Neuronal stem cell (in vitro differentiated cells): ENCODE measurements at regions not wholly inside any gene's neighbourhood (a gene's known extent, or its start where the extent isn't known, plus 50 kb on each side); places are given as distances from the start of the nearest gene placed in this dataset.

Source experiments
- DNase-seq: peaks from one replicate; pipeline ENCODE4 v3.0.0-alpha.2; 2013; ENCODE audit warnings: low spot score
- H2AFZ ChIP-seq: one replicate; pipeline ENCODE4 v1.6.1; 2013; ENCODE audit warnings: mild to moderate bottlenecking, low read length, inconsistent platforms
- H2AK5ac ChIP-seq: 2 replicates; pipeline ENCODE4 v1.6.1; 2013; ENCODE audit warnings: low read depth, mild to moderate bottlenecking, inconsistent platforms, low read length, moderate library complexity, mixed read lengths
- H2BK120ac ChIP-seq: 2 replicates; pipeline ENCODE4 v1.6.1; 2013; ENCODE audit warnings: low read depth, mild to moderate bottlenecking, inconsistent platforms, low read length, moderate library complexity, mixed read lengths
- H2BK12ac ChIP-seq: one replicate; pipeline ENCODE4 v1.6.1; 2013; ENCODE audit warnings: low read length, inconsistent platforms
- H2BK15ac ChIP-seq: 2 replicates; pipeline ENCODE4 v1.6.1; 2013; ENCODE audit warnings: mild to moderate bottlenecking, low read length, inconsistent platforms, mixed read lengths
- H2BK5ac ChIP-seq: one replicate; pipeline ENCODE4 v1.6.1; 2013; ENCODE audit warnings: inconsistent platforms, mild to moderate bottlenecking, low read length, moderate library complexity
- H3K14ac ChIP-seq: one replicate; pipeline ENCODE4 v1.6.1; 2013; ENCODE audit warnings: low read length, inconsistent platforms
- H3K18ac ChIP-seq: 2 replicates; pipeline ENCODE4 v1.6.1; 2013; ENCODE audit warnings: low read length, inconsistent platforms
- H3K23ac ChIP-seq: 2 replicates; pipeline ENCODE4 v1.6.1; 2013; ENCODE audit warnings: low read depth, mild to moderate bottlenecking, mixed read lengths, low read length, inconsistent platforms; ENCODE audit not compliant: poor library complexity
- H3K27ac ChIP-seq: replicated peaks from 3 replicates; pipeline ENCODE4 v1.5.1; 2013; ENCODE audit warnings: low read length, inconsistent platforms
- H3K27me3 ChIP-seq, 3 experiments: 2 replicates each; pipeline ENCODE4 v1.6.1; 2013; ENCODE audit warnings: low read length in 3 of 3, mild to moderate bottlenecking in 2 of 3, inconsistent platforms in 1 of 3, low read depth in 1 of 3, mixed read lengths in 1 of 3, moderate library complexity in 1 of 3; ENCODE audit not compliant: control insufficient read depth in 3 of 3, insufficient read depth in 3 of 3
- H3K36me3 ChIP-seq, 2 donors: replicated peaks in 1 of 2; 2 replicates each; pipeline ENCODE4 v1.6.1; 2013; ENCODE audit warnings: low read length in 2 of 2; ENCODE audit not compliant: control insufficient read depth in 2 of 2, insufficient read depth in 2 of 2
- H3K4ac ChIP-seq: 2 replicates; pipeline ENCODE4 v1.6.1; 2013; ENCODE audit warnings: inconsistent platforms, mild to moderate bottlenecking, low read length, moderate library complexity
- H3K4me1 ChIP-seq, 2 donors: 1 replicate in 1 of 2; 2 replicates in 1 of 2; pipeline ENCODE4 v1.6.1; 2013; ENCODE audit warnings: low read length in 2 of 2, low read depth in 1 of 2; ENCODE audit not compliant: control insufficient read depth in 2 of 2, insufficient read depth in 1 of 2
- H3K4me2 ChIP-seq: one replicate; pipeline ENCODE4 v1.6.1; 2013; ENCODE audit warnings: mild to moderate bottlenecking, low read length, inconsistent platforms; ENCODE audit not compliant: insufficient read depth, poor library complexity, severe bottlenecking
- H3K4me3 ChIP-seq, 2 donors: 2 replicates each; pipeline ENCODE4 v1.5.1; 2013; ENCODE audit warnings: low read length in 2 of 2, mild to moderate bottlenecking in 2 of 2, inconsistent platforms in 1 of 2, moderate library complexity in 1 of 2
- H3K79me1 ChIP-seq: one replicate; pipeline ENCODE4 v1.6.1; 2013; ENCODE audit warnings: low read depth, mild to moderate bottlenecking, inconsistent platforms, low read length, moderate library complexity
- H3K9ac ChIP-seq: one replicate; pipeline ENCODE4 v1.6.1; 2013; ENCODE audit warnings: mild to moderate bottlenecking, low read depth, low read length, inconsistent platforms; ENCODE audit not compliant: poor library complexity
- H3K9me3 ChIP-seq, 2 donors: replicated peaks in 1 of 2; 2 replicates each; pipeline versions ENCODE3 to v1.6.1; 2013; ENCODE audit warnings: low read length in 2 of 2, mild to moderate bottlenecking in 2 of 2, inconsistent platforms in 1 of 2, low read depth in 1 of 2, mixed read lengths in 1 of 2, moderate library complexity in 1 of 2; ENCODE audit not compliant: control insufficient read depth in 2 of 2, insufficient read depth in 1 of 2
- H4K8ac ChIP-seq: one replicate; pipeline ENCODE4 v1.6.1; 2013; ENCODE audit warnings: low read depth, mild to moderate bottlenecking, inconsistent platforms, low read length, moderate library complexity
- H4K91ac ChIP-seq: one replicate; pipeline ENCODE4 v1.6.1; 2013; ENCODE audit warnings: low read length, low read depth, mild to moderate bottlenecking, inconsistent platforms; ENCODE audit not compliant: poor library complexity
- WGBS, 2 donors: extraction: QIAGEN DNeasy Blood & Tissue Kit; methylation state at CpG; one replicate each; pipeline ENCODE4 v1.1.7; 2013; ENCODE audit warnings: missing lambda C conversion rate in 2 of 2, mixed read lengths in 1 of 2; ENCODE audit not compliant: insufficient read length in 2 of 2, insufficient replicate concordance in 1 of 2; ENCODE audit errors: extremely low coverage in 2 of 2; 5-methylcytosine and 5-hydroxymethylcytosine counted together

DNA sequence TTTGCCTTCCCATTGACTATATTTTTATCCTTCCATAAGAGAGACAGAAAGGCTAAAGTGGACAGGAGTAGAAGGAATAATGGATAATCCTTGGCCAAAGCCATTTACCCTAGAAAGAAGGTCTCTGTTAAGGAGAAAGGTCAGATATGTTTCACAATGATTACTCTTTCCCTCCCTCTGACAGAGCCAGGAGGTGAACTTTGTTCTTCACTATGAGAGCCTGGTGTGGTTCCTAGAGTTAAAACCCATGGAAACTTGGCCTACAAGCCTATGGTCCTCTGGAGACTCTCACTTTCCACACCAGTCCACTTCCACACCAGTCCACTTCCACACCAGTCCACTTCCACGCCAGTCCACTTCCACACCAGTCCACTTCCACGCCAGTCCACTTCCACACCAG is 479.9 kb upstream of the ZP4 start:
- Histone ChIP-seq H3K27me3 (no peaks in the 10 kb centered on the region), H3K36me3 (no peaks in the 10 kb centered on the region), H3K4me3 (no peak overlapping the region), H4K91ac (no peak overlapping the region), H3K4me2 (no peak overlapping the region), H3K23ac (no peak overlapping the region), H4K8ac (no peak overlapping the region), H3K14ac (no peak overlapping the region), H2BK120ac (no peak overlapping the region), H3K18ac (no peak overlapping the region), H2BK5ac (no peak overlapping the region), H3K4ac (no peak overlapping the region), H2AFZ (no peak overlapping the region), H3K27ac (no peak overlapping the region), H2BK15ac (no peak overlapping the region), H2BK12ac (no peak overlapping the region), H3K79me1 (no peaks in the 10 kb centered on the region), H3K4me1 (no peaks in the 10 kb centered on the region), H3K9ac (no peak overlapping the region), H3K9me3 (no peaks in the 10 kb centered on the region), H2AK5ac (no peak overlapping the region)
- no peak for DNase-seq
- WGBS, 2 donors: no CpG with 5 or more reads among the region's 2 CpGs

DNA sequence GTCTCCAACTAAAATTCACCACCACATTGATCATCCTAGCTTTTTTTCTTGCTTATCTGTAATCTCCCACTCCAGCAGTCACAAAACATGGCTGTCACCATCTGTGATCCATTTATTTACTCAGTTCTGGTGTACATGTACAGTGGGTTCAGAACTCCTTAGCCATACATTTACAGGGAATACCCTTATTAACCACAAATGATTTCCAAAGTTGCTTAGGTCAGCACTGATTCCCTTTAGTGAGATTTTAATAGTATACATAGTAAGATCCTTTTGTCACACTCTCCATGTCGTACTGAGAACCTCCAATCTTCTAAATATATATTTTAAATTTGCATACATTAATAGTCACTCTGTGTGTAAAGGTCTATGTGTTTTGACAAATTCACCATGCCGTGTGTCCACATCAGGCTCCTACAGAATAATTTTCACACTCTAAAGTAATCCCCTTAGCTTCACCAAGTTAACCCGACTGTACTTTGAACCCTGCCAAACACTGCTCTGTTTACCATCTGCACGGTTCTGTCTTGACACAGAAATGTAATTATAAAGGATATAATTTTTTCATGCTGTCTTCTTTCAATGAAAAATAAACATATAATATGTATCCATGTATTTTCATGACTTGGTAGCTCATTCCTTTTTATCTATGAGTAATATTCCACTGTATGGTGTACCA is 473.6 kb upstream of the ZP4 start:
- DNase-seq: no peak
- Histone ChIP-seq H2BK12ac (no peak overlapping the region), H2BK5ac (no peak overlapping the region), H3K9ac (no peak overlapping the region), H3K36me3 (no peaks in the 10 kb centered on the region), H3K4me1 (no peaks in the 10 kb centered on the region), H3K4ac (no peak overlapping the region), H2AK5ac (no peak overlapping the region), H3K27ac (no peak overlapping the region), H3K18ac (no peak overlapping the region), H3K4me2 (no peak overlapping the region), H3K27me3 (no peaks in the 10 kb centered on the region), H2BK15ac (no peak overlapping the region), H3K79me1 (no peaks in the 10 kb centered on the region), H3K4me3 (no peak overlapping the region), H3K23ac (no peak overlapping the region), H3K9me3 (no peaks in the 10 kb centered on the region), H4K91ac (no peak overlapping the region), H2AFZ (no peak overlapping the region), H3K14ac (no peak overlapping the region), H2BK120ac (no peak overlapping the region), H4K8ac (no peak overlapping the region)
- no CpG with 5 or more reads among the region's 4 CpGs for WGBS, 2 donors

DNA sequence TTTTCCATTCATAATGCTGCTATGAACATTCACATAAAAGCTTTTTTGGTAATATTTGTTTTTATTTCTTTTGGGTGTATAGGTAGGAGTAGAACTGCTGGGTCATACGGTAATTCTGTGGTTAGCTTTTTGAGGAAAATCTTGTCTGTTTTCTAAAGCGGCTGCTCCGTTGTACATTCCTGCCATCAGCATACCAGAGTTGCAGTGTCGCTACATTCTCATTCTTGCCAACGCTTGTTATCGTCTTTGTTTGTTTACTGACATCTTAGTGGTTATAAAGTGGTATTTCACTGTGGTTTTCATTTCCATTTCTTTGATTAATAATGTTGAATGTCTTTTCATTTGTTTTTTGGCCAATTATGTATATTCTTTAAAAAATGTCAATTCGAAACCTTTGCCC is 469.8 kb upstream of the ZP4 start:
- no peak overlapping the region for H3K4ac ChIP-seq
- no CpG with 5 or more reads among the region's 7 CpGs for WGBS, 2 donors
- no peak overlapping the region for H3K27ac ChIP-seq
- H2AFZ ChIP-seq: no peak overlapping the region
- no peak overlapping the region for H3K23ac ChIP-seq
- no peak overlapping the region for H3K14ac ChIP-seq
- no peak overlapping the region for H3K18ac ChIP-seq
- DNase-seq: no peak
- no peak overlapping the region for H3K9ac ChIP-seq
- no peaks in the 10 kb centered on the region for H3K36me3 ChIP-seq
- no peak overlapping the region for H4K8ac ChIP-seq
- no peak overlapping the region for H4K91ac ChIP-seq
- H3K4me3 ChIP-seq: no peak overlapping the region
- no peaks in the 10 kb centered on the region for H3K27me3 ChIP-seq
- H3K79me1 ChIP-seq: no peaks in the 10 kb centered on the region
- H3K4me1 ChIP-seq: no peaks in the 10 kb centered on the region
- H2BK12ac ChIP-seq: no peak overlapping the region
- H2AK5ac ChIP-seq: no peak overlapping the region
- no peak overlapping the region for H2BK120ac ChIP-seq
- no peak overlapping the region for H2BK5ac ChIP-seq
- no peaks in the 10 kb centered on the region for H3K9me3 ChIP-seq
- H3K4me2 ChIP-seq: no peak overlapping the region
- H2BK15ac ChIP-seq: no peak overlapping the region

DNA sequence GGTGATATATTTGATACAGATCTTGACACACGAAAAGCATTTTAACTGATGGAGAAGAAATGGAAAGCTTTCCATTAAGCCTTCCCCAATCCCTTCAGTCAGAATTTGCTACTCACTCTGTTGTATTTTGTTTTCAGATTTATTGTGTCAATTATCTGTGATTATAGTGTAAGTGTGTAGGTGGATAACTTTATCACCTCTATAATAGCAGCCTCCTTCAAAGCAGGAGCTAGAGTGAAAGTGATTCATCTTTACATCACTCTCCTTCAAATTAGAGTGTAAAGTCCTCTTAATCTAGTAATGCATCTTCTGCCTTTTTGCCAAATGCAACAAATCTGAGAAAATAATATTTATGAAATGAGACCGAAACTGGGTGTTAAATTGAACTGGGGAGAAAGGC is 459.7 kb upstream of the ZP4 start:
- H2AFZ ChIP-seq: no peak overlapping the region
- no peak overlapping the region for H4K91ac ChIP-seq
- no peak overlapping the region for H3K23ac ChIP-seq
- no peak overlapping the region for H2BK120ac ChIP-seq
- no peak overlapping the region for H2AK5ac ChIP-seq
- H3K18ac ChIP-seq: no peak overlapping the region
- H2BK5ac ChIP-seq: no peak overlapping the region
- H3K27me3 ChIP-seq: no peaks in the 10 kb centered on the region
- no peak overlapping the region for H2BK15ac ChIP-seq
- WGBS, 2 donors: no CpG with 5 or more reads among the region's 2 CpGs
- no peaks in the 10 kb centered on the region for H3K4me1 ChIP-seq
- H3K36me3 ChIP-seq: no peaks in the 10 kb centered on the region
- H3K14ac ChIP-seq: no peak overlapping the region
- H3K4ac ChIP-seq: no peak overlapping the region
- no peak overlapping the region for H3K4me2 ChIP-seq
- no peak overlapping the region for H2BK12ac ChIP-seq
- H3K9ac ChIP-seq: no peak overlapping the region
- H3K4me3 ChIP-seq: no peak overlapping the region
- H3K27ac ChIP-seq: no peak overlapping the region
- H3K9me3 ChIP-seq: no peaks in the 10 kb centered on the region
- DNase-seq: no peak
- no peak overlapping the region for H4K8ac ChIP-seq
- H3K79me1 ChIP-seq: no peaks in the 10 kb centered on the region
